GM06990 (cell line): ENCODE measurements at regions not wholly inside any gene's neighbourhood (a gene's known extent, or its start where the extent isn't known, plus 50 kb on each side); places are given as distances from the start of the nearest gene placed in this dataset.

Experiments
- DNase-seq: peaks from one replicate; pipeline ENCODE4 v3.0.0-alpha.2; 2011; ENCODE audit not compliant: insufficient read length; ENCODE audit errors: extremely low read depth
- H3K27me3 ChIP-seq: replicated peaks from 2 replicates; pipeline ENCODE4 v1.6.0; 2011; ENCODE audit warnings: low read length; ENCODE audit not compliant: control insufficient read depth, insufficient read depth
- H3K36me3 ChIP-seq: 2 replicates; pipeline ENCODE4 v1.5.1; 2011; ENCODE audit warnings: low read length; ENCODE audit not compliant: control insufficient read depth, insufficient read depth
- H3K4me3 ChIP-seq: replicated peaks from 2 replicates; pipeline ENCODE4 v1.5.1; 2011; ENCODE audit warnings: low read depth, mild to moderate bottlenecking, control low read depth, low read length
- CTCF ChIP-seq: IDR thresholded peaks from 2 replicates; pipeline ENCODE4 v1.5.1; 2011; ENCODE audit warnings: low read length, control low read depth, mild to moderate bottlenecking, inconsistent platforms; ENCODE audit not compliant: insufficient read depth, poor library complexity, severe bottlenecking

GRCh38 chr12:20309504-20310148, 58.7 kb upstream of the PDE3A start:
- no peaks in the 10 kb centered on the region for H3K27me3 ChIP-seq
- DNase-seq = no peak
- no peaks in the 10 kb centered on the region for H3K36me3 ChIP-seq
- no peak overlapping the region for H3K4me3 ChIP-seq
- TF ChIP-seq CTCF = no peak

GRCh38 chr12:20314328-20314727, 54.0 kb upstream of the PDE3A start:
- no peak for DNase-seq
- Histone ChIP-seq H3K4me3 (no peak overlapping the region), H3K36me3 (no peaks in the 10 kb centered on the region), H3K27me3 (no peaks in the 10 kb centered on the region)
- TF ChIP-seq CTCF = no peak

GRCh38 chr12:20317554-20317953, 50.8 kb upstream of the PDE3A start:
- TF ChIP-seq CTCF = no peak
- no peaks in the 10 kb centered on the region for H3K36me3 ChIP-seq
- no peaks in the 10 kb centered on the region for H3K27me3 ChIP-seq
- H3K4me3 ChIP-seq = no peak overlapping the region
- no peak for DNase-seq
